NCI-H526 treated with DMSO at 0.1 percent for 48 hours (cell line): ENCODE measurements at regions not wholly inside any gene's neighbourhood (a gene's known extent, or its start where the extent isn't known, plus 50 kb on each side); places are given as distances from the start of the nearest gene placed in this dataset.
"Not testable (repeated sequence)": the region's sequence is repeated elsewhere in the genome, so short reads cannot be mapped to it uniquely, and the experiment has no call there.

Experiments used
- DNase-seq: peaks from one replicate; lab custom pipeline; 2025; lab: John Stamatoyannopoulos, UW

GRCh38 chr6:87763901-87764300, 61.9 kb upstream of the AKIRIN2 start:
- DNase-seq: no peak

GRCh38 chr6:87763276-87763675, 61.2 kb upstream of the AKIRIN2 start:
- no peak for DNase-seq

- DNase-seq: no peak
These were observed 60.1 kb upstream of the AKIRIN2 start for GRCh38 chr6:87762116-87762515.

GRCh38 chr6:87757792-87758191, 55.8 kb upstream of the AKIRIN2 start:
- DNase-seq: no peak

- DNase-seq: no peak
These were observed 54.8 kb upstream of the AKIRIN2 start for GRCh38 chr6:87756858-87757257.

- no peak for DNase-seq
These were observed 54.0 kb upstream of the AKIRIN2 start for GRCh38 chr6:87755708-87756671.

- no peak for DNase-seq
These were observed 52.8 kb upstream of the AKIRIN2 start for GRCh38 chr6:87754828-87755227.

GRCh38 chr6:87753131-87753685, 51.2 kb upstream of the AKIRIN2 start:
- DNase-seq: no peak

- DNase-seq: not testable (repeated sequence)
These were observed 50.5 kb upstream of the AKIRIN2 start for GRCh38 chr6:87752503-87752902.
